ENCODE measurements at regions not wholly inside any gene's neighbourhood (a gene's known extent, or its start where the extent isn't known, plus 50 kb on each side); places are given as distances from the start of the nearest gene placed in this dataset.

GRCh38 chr18:28715206-28715605 lies 538.3 kb upstream of the CDH2 start:
- no peaks in the 10 kb centered on the region for H3K4me1 ChIP-seq
- CTCF ChIA-PET: no interaction called here
- TF ChIP-seq POLR2AphosphoS2 (conservative IDR thresholded peaks at IDR 0.05; ENCODE audit: low read length): no peak
- 78% methylated on average over 1 of the region's 1 CpG for WGBS (ENCODE audit: missing lambda C conversion rate)
- POLR2A ChIA-PET: no interaction called here
- H3K9me3 ChIP-seq: no peaks in the 10 kb centered on the region
- no peak overlapping the region for H3K4me3 ChIP-seq
- ATAC-seq (no peak), FAIRE-seq (no peak), DNase-seq (ENCODE audit: low read depth in 1 of 2, low spot score in 1 of 2) (no peak)
- H3K4me2 ChIP-seq: no peak overlapping the region
- no peak overlapping the region for H3K27ac ChIP-seq

DNA sequence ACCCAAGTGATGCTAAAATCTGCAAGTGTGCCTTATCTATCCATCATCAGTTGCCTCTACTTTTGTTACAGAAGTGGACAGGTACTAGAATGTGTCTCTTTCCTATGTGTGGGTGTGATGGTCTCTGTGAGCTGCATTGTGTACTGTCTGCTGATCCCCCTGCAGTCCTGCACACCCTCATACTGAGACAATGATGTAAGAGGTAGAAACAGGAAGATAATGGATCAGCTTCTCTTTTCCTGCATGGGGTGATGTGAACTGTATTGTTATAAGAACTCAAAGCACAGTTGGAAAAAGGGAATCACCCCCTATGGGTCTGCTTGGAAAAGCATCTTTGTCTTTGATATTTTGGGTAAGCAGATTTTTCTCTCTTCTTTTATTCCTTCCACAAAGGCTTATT lies 537.6 kb upstream of the CDH2 start:
- CTCF ChIA-PET: no interaction called here
- H3K9me3 ChIP-seq: no peaks in the 10 kb centered on the region
- ATAC-seq: no peak
- no peak overlapping the region for H3K27ac ChIP-seq
- FAIRE-seq: no peak
- DNase-seq (ENCODE audit: low read depth in 1 of 2, low spot score in 1 of 2): no peak
- no peak overlapping the region for H3K4me2 ChIP-seq
- H3K4me1 ChIP-seq: no peaks in the 10 kb centered on the region
- no peak for TF ChIP-seq CTCF (IDR thresholded peaks at IDR 0.05)
- no peak for TF ChIP-seq KDM5A (IDR thresholded peaks at IDR 0.05)
- TF ChIP-seq POLR2A (IDR thresholded peaks at IDR 0.05; ENCODE audit: low read length): no peak
- TF ChIP-seq GATA3 (IDR thresholded peaks at IDR 0.05; ENCODE audit: borderline replicate concordance): no peak
- TF ChIP-seq HOXA7 (CRISPR knock-in tag; IDR thresholded peaks at IDR 0.05): no peak
- TF ChIP-seq, protein P1, sequence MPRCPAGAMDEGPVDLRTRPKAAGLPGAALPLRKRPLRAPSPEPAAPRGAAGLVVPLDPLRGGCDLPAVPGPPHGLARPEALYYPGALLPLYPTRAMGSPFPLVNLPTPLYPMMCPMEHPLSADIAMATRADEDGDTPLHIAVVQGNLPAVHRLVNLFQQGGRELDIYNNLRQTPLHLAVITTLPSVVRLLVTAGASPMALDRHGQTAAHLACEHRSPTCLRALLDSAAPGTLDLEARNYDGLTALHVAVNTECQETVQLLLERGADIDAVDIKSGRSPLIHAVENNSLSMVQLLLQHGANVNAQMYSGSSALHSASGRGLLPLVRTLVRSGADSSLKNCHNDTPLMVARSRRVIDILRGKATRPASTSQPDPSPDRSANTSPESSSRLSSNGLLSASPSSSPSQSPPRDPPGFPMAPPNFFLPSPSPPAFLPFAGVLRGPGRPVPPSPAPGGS (IDR thresholded peaks at IDR 0.05): no peak
- TF ChIP-seq SREBF2 (IDR thresholded peaks at IDR 0.05): no peak
- H3K4me3 ChIP-seq: no peak overlapping the region
- POLR2A ChIA-PET: no interaction called here

GRCh38 chr18:28712796-28713425 lies 536.0 kb upstream of the CDH2 start:
- H3K4me3 ChIP-seq: no peak overlapping the region
- CTCF ChIA-PET: no interaction called here
- TF ChIP-seq, protein P2, sequence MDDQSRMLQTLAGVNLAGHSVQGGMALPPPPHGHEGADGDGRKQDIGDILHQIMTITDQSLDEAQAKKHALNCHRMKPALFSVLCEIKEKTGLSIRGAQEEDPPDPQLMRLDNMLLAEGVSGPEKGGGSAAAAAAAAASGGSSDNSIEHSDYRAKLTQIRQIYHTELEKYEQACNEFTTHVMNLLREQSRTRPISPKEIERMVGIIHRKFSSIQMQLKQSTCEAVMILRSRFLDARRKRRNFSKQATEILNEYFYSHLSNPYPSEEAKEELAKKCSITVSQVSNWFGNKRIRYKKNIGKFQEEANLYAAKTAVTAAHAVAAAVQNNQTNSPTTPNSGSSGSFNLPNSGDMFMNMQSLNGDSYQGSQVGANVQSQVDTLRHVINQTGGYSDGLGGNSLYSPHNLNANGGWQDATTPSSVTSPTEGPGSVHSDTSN (IDR thresholded peaks at IDR 0.05): no peak
- no peak for TF ChIP-seq CBX8 (IDR thresholded peaks at IDR 0.05)
- no peak for TF ChIP-seq EP300 (IDR thresholded peaks at IDR 0.05)
- TF ChIP-seq HMGXB4 (CRISPR knock-in tag; IDR thresholded peaks at IDR 0.05; ENCODE audit: borderline replicate concordance): no peak
- no peak for TF ChIP-seq EHF (CRISPR knock-in tag; IDR thresholded peaks at IDR 0.05)
- no peak for TF ChIP-seq RNF2 (IDR thresholded peaks at IDR 0.05; ENCODE audit: borderline replicate concordance, low read depth)
- no peak for TF ChIP-seq ZSCAN20 (CRISPR knock-in tag; IDR thresholded peaks at IDR 0.05)
- TF ChIP-seq FOXS1 (CRISPR knock-in tag; IDR thresholded peaks at IDR 0.05): no peak
- TF ChIP-seq, protein P3, sequence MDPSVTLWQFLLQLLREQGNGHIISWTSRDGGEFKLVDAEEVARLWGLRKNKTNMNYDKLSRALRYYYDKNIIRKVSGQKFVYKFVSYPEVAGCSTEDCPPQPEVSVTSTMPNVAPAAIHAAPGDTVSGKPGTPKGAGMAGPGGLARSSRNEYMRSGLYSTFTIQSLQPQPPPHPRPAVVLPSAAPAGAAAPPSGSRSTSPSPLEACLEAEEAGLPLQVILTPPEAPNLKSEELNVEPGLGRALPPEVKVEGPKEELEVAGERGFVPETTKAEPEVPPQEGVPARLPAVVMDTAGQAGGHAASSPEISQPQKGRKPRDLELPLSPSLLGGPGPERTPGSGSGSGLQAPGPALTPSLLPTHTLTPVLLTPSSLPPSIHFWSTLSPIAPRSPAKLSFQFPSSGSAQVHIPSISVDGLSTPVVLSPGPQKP (IDR thresholded peaks at IDR 0.05; ENCODE audit: low read depth, low read length): no peak
- no peak for TF ChIP-seq CEBPB (IDR thresholded peaks at IDR 0.05)
- FAIRE-seq (no peak), DNase-seq (ENCODE audit: low read depth in 1 of 2, low spot score in 1 of 2) (no peak), ATAC-seq (no peak)
- no peak overlapping the region for H3K4me2 ChIP-seq
- H3K9me3 ChIP-seq: no peaks in the 10 kb centered on the region
- 63% methylated on average over 4 of the region's 4 CpGs for WGBS (ENCODE audit: missing lambda C conversion rate)
- POLR2A ChIA-PET: no interaction called here
- no peaks in the 10 kb centered on the region for H3K4me1 ChIP-seq
- H3K27ac ChIP-seq: no peak overlapping the region
